Effector memory CD8-positive, alpha-beta T cell (primary cell): ENCODE measurements at regions not wholly inside any gene's neighbourhood (a gene's known extent, or its start where the extent isn't known, plus 50 kb on each side); places are given as distances from the start of the nearest gene placed in this dataset.

Experiments
- ATAC-seq: fragments of 150-1000 bp; cut with Tn5 transposase; replicated peaks from 2 replicates; pipeline ENCODE4 v1.10.0; 2021; ENCODE audit warnings: mild to moderate bottlenecking, moderate library complexity
- DNase-seq, 3 experiments: peaks; one replicate each; pipeline ENCODE4 v3.0.0; 2021
- H3K27ac Mint-ChIP-seq, 2 donors: one replicate each; pipeline ENCODE4 v1.8.0; 2022; ENCODE audit warnings: mild to moderate bottlenecking in 2 of 2, mixed read lengths in 2 of 2, moderate library complexity in 2 of 2
- H3K27me3 Mint-ChIP-seq, 2 donors: one replicate each; pipeline ENCODE4 v1.8.0; 2022; ENCODE audit warnings: mixed read lengths in 2 of 2
- H3K36me3 Mint-ChIP-seq: one replicate; pipeline ENCODE4 v1.8.0; 2022; ENCODE audit warnings: mild to moderate bottlenecking, moderate library complexity, mixed read lengths; ENCODE audit not compliant: insufficient read depth
- H3K4me1 Mint-ChIP-seq, 2 donors: one replicate each; pipeline ENCODE4 v1.8.0; 2022; ENCODE audit warnings: low read depth in 2 of 2, mixed read lengths in 2 of 2
- H3K4me3 Mint-ChIP-seq, 2 donors: one replicate each; pipeline ENCODE4 v1.8.0; 2022; ENCODE audit warnings: mild to moderate bottlenecking in 2 of 2, mixed read lengths in 2 of 2, moderate library complexity in 2 of 2
- H3K9me3 Mint-ChIP-seq, 2 donors: one replicate each; pipeline ENCODE4 v1.8.0; 2022; ENCODE audit warnings: mixed read lengths in 2 of 2

DNA sequence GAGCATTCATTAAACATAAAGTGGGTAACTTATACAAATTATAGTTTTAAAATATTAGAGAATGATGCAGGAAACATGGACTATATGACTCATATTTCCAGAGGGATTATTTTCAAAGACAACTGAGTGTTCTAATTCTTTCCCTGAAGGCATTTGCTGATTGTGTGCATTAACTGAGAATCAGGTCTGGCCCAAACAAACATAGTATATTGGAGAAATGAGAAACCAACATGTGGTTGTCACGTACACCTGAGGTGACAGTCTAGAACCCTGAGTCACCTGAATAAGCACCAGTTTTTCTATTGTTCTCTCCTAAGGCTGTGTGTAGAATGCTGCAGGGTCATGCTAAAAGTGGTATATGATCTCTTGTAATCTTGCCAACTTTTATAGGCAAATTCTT, 1125.7 kb downstream of the XPNPEP1 start:
- H3K4me3 Mint-ChIP-seq, result no peak overlapping the region
- no peak overlapping the region for H3K27ac Mint-ChIP-seq
- H3K4me1 Mint-ChIP-seq, result no peaks in the 10 kb centered on the region
- peaks cover 8 to 13% of the 10 kb centered on the region in 2 donors for H3K9me3 Mint-ChIP-seq
- ATAC-seq, result no peak
- DNase-seq, result no peak
- no peaks in the 10 kb centered on the region for H3K36me3 Mint-ChIP-seq
- no peaks in the 10 kb centered on the region for H3K27me3 Mint-ChIP-seq

DNA sequence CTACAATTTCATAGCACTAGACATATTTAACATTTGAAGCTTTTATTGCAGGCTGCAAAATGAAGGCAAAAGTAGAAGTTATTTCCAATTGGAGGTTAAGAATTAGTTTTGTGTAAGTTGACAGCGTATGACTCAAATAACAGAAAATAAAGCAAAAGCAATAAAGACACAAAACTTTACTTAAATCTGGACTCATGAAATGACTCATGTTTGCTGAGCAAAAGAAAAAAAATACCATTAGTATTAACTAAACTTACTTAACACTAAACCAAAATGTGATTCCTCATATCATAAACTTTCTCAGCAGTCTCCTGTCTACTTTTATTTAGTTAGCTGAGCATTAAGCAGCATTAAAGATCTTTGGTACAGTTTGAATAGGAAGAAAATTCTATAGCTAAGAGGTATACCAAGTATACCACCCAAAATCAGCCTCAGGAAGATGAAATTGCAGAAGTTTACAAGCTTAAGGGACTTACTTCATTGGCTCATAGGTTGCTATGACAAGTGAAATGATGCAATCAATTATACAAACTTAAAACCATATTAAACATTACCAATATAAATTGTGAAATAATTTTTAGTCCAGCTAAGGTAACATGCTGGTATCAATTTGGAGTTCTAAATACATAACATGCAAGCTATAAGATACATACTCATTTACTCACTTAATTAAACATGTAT, 1131.4 kb downstream of the XPNPEP1 start:
- H3K4me3 Mint-ChIP-seq, result no peak overlapping the region
- peaks cover 6 to 10% of the 10 kb centered on the region in 2 donors for H3K9me3 Mint-ChIP-seq
- H3K4me1 Mint-ChIP-seq, result no peaks in the 10 kb centered on the region
- ATAC-seq (no peak), DNase-seq (no peak)
- no peaks in the 10 kb centered on the region for H3K27me3 Mint-ChIP-seq
- no peaks in the 10 kb centered on the region for H3K36me3 Mint-ChIP-seq
- no peak overlapping the region for H3K27ac Mint-ChIP-seq

DNA sequence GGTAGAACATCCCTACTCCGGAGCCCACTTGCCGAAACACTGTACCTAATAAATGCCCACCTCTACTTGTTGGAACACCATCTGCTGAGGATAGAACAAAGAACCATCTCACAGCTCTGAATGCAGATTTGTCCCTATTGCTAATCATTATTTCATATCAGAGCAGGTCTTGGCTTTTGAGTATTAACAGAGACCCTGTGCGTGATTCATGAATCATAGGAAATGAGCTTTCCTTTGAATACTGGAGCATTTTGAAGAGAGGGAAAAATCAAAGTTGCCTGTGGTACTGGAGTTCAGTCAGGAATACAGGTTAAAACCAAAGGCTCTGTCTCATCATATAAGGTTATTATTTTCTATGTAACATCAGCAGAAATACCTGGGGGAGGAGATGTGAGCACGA, 1132.3 kb downstream of the XPNPEP1 start:
- no peaks in the 10 kb centered on the region for H3K4me1 Mint-ChIP-seq
- DNase-seq, result no peak

DNA sequence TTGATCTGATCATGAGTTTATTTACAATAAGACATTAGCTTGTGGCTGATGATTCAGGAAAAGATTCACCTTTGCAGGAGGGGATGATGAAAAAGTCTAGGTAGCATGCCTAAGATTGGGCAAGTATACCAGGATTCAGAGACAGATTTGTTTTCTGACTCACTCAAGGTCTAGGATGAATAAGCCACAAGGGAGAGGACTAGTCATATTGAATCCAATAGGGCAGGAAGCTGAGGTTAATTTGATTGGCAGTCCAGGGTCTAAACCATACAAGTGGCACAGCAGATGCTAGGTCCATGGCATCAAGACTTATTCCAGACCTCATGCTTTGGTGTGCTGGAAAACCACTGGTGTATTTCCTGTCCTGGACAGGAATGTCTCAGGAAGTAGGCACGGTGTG, 1133.4 kb downstream of the XPNPEP1 start:
- Mint-ChIP-seq H3K36me3 (no peaks in the 10 kb centered on the region), H3K9me3 (peaks cover 5 to 28% of the 10 kb centered on the region in 2 donors), H3K4me3 (no peak overlapping the region), H3K27me3 (no peaks in the 10 kb centered on the region), H3K4me1 (no peaks in the 10 kb centered on the region), H3K27ac (no peak overlapping the region)
- DNase-seq (no peak), ATAC-seq (no peak)

More for the DNA sequence above, 1132.3 kb downstream of the XPNPEP1 start:
- Mint-ChIP-seq H3K9me3 (peaks cover 2 to 20% of the 10 kb centered on the region in 2 donors), H3K27me3 (no peaks in the 10 kb centered on the region), H3K4me3 (no peak overlapping the region), H3K36me3 (no peaks in the 10 kb centered on the region), H3K27ac (no peak overlapping the region)
- ATAC-seq, result no peak

DNA sequence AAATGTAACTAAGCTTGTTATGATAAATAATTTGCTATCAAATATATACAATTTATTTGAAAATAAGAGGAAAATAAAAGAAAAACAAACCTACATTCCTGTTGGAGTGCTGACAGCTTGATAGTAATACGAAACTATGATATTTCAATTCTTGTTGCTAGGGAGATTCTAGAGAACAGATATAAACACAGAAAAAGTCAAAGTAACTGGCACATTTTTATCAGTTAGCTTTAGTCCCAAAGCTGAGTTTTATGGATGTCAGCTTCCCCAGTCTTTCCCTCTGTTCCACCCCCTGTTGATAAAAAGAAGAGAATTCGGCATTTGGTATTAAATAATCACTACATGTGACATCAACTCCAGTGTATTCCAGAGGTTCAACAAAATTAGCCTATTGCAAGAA, 1134.0 kb downstream of the XPNPEP1 start:
- Mint-ChIP-seq H3K4me3 (no peak overlapping the region), H3K27ac (no peak overlapping the region), H3K27me3 (no peaks in the 10 kb centered on the region), H3K36me3 (no peaks in the 10 kb centered on the region), H3K4me1 (no peaks in the 10 kb centered on the region), H3K9me3 (peaks cover 5 to 28% of the 10 kb centered on the region in 2 donors)
- DNase-seq (no peak), ATAC-seq (no peak)

DNA sequence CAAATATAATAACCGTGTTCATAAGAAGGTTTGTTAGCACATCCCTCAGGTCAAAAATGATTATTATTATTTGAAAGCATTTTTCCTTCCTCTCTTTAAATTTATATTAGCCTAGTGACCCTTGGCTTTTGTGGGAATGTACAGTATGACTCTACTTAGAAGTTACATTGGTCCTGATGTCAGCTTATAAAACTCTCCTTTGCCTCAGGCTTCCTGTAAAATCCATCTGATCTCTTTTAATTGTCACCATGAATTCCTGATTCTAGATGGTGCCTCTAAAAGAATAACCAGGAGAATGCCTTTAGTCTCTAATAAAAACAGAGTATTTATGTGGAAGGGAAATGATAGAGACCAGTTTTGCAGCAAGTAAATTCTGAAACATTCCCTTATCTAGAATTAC, 1134.4 kb downstream of the XPNPEP1 start:
- ATAC-seq (no peak), DNase-seq (no peak)
- no peak overlapping the region for H3K27ac Mint-ChIP-seq
- H3K4me1 Mint-ChIP-seq, result no peaks in the 10 kb centered on the region
- H3K9me3 Mint-ChIP-seq, result peaks cover 8 to 28% of the 10 kb centered on the region in 2 donors
- no peak overlapping the region for H3K4me3 Mint-ChIP-seq
- no peaks in the 10 kb centered on the region for H3K36me3 Mint-ChIP-seq
- no peaks in the 10 kb centered on the region for H3K27me3 Mint-ChIP-seq

DNA sequence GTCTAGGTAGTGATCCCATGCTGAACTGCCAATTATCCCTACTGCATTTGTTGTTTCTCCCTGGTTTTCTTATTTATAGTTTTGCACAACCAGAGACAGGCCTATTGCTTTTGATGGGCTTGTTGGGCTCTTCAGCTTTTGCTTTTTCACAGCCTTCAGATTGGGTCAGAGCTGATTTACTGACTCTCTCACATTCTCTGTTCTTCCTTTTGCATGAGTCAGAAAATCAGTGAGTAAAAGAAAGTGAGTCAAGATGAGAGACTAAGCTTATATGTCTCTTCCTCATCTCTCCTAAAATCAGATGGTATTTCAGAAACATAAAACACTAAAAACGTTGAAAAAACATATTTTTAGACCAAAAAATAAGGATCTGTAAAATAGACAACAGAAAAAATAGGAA, 1135.4 kb downstream of the XPNPEP1 start:
- H3K9me3 Mint-ChIP-seq, result peaks cover 11 to 28% of the 10 kb centered on the region in 2 donors
- H3K36me3 Mint-ChIP-seq, result no peaks in the 10 kb centered on the region
- DNase-seq (no peak), ATAC-seq (no peak)
- no peak overlapping the region for H3K27ac Mint-ChIP-seq
- no peak overlapping the region for H3K4me3 Mint-ChIP-seq
- H3K4me1 Mint-ChIP-seq, result no peaks in the 10 kb centered on the region
- no peaks in the 10 kb centered on the region for H3K27me3 Mint-ChIP-seq

DNA sequence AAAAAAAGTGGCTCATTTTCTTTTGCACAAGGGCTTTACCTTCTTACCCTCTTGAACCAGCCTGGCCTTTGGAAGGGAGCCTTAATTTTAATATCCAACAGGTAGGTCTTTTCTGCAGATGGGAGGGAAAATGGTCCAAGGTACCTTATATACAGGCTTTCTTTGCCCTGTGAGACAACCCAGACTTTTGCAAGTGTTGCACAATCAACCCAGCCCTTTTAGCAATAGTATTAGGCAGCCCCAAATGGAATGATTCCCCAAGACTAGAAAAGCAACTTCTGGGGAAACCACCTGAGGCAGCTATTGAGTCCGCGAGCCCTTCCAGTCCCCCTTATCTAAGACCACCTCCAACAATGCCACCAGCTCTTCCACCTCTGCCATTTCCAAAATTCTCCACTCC, 1138.3 kb downstream of the XPNPEP1 start:
- Mint-ChIP-seq H3K27ac (no peak overlapping the region), H3K4me1 (no peaks in the 10 kb centered on the region), H3K36me3 (no peaks in the 10 kb centered on the region), H3K9me3 (peaks cover 11 to 25% of the 10 kb centered on the region in 2 donors), H3K27me3 (no peaks in the 10 kb centered on the region), H3K4me3 (no peak overlapping the region)
- DNase-seq (no peak), ATAC-seq (no peak)

DNA sequence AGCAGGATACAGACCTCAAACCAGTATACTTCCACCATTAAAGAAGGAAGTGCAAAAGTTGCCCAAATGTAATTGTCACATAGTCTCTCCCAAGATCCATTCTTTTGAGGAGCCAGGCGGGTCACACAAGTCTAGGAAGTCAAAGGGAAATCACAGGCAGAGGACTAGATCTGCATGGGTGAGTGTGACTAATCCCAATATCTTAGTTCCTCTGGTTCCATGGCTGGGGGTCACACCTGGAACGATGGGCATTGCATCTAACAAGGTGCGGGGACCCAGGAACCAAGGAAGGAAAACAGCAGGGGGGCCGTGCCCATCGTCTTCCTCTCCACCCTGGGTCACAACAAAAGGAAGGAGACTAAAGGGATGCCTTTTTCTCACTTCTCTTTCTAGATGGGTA, 1138.8 kb downstream of the XPNPEP1 start:
- no peak overlapping the region for H3K27ac Mint-ChIP-seq
- H3K4me3 Mint-ChIP-seq, result no peak overlapping the region
- no peaks in the 10 kb centered on the region for H3K4me1 Mint-ChIP-seq
- H3K36me3 Mint-ChIP-seq, result no peaks in the 10 kb centered on the region
- ATAC-seq, result no peak
- DNase-seq, result no peak
- H3K9me3 Mint-ChIP-seq, result peaks cover 11 to 23% of the 10 kb centered on the region in 2 donors
- no peaks in the 10 kb centered on the region for H3K27me3 Mint-ChIP-seq

DNA sequence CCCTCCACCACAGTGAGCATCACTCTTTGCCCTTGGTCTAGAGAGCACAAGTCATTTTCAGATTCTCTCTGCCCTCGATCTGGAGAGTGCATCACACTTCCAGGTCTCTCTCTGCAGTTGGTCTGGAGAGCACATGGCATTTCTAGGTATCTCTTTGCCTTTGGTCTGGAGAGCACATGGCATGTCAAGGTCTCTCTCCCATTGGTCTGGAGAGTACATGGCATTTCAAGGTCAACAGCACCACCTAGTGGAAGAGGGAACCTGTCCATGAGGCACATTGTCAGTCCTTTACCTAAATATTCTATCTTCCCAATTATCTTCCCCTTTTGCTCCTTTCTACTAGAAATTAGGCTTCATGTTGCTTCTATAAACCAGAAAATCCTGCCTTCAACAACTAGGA, 1139.4 kb downstream of the XPNPEP1 start:
- Mint-ChIP-seq H3K27me3 (no peaks in the 10 kb centered on the region), H3K9me3 (peaks cover 13 to 27% of the 10 kb centered on the region in 2 donors), H3K27ac (no peak overlapping the region), H3K4me3 (no peak overlapping the region), H3K4me1 (no peaks in the 10 kb centered on the region), H3K36me3 (no peaks in the 10 kb centered on the region)
- no peak for DNase-seq
- ATAC-seq, result no peak

DNA sequence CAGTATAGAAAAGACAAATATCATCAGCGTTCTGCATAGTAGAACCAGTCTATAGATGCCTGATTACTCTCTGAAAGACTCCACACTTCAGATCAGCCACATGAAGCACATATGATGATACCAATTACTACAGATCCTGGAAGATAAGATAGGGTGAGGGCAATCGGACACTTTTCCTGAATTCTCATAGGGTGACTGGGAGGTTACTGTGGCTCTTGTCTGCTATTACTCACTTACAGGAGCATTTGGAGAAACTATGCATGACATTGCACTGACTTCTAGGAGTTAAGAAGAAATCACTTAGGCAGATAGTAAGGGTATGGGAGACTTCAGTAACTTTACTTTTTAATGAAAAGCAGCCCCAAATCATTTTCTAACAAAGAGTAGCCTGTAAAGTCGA, 1140.9 kb downstream of the XPNPEP1 start:
- no peak for ATAC-seq
- no peak overlapping the region for H3K27ac Mint-ChIP-seq

DNA sequence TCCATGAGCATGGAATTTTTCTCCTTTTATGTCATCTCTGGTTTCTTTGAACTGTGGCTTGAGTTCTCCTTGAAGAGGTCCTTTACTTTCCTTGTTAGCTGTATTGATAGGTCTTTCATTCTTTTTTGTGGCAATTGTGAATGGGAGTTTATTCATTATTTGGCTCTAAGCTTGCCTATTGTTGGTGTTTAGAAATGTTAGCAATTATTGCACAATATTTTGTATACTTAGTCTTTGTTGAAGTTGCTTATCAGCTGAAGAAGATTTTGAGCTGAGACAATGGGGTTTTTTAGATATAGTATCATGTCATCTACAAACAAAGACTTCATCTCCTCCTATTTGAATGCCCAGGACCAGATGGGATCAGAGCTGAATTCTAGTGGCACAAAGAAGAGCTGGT, 1143.8 kb downstream of the XPNPEP1 start:
- Mint-ChIP-seq H3K27me3 (no peaks in the 10 kb centered on the region), H3K27ac (no peak overlapping the region), H3K36me3 (no peaks in the 10 kb centered on the region), H3K4me3 (no peak overlapping the region), H3K9me3 (peaks cover 8 to 10% of the 10 kb centered on the region in 2 donors), H3K4me1 (no peaks in the 10 kb centered on the region)
- ATAC-seq, result no peak
- DNase-seq, result no peak

More for the DNA sequence above, 1140.9 kb downstream of the XPNPEP1 start:
- Mint-ChIP-seq H3K36me3 (no peaks in the 10 kb centered on the region), H3K27me3 (no peaks in the 10 kb centered on the region), H3K4me3 (no peak overlapping the region), H3K4me1 (no peaks in the 10 kb centered on the region), H3K9me3 (peaks cover 13 to 27% of the 10 kb centered on the region in 2 donors)
- DNase-seq, result no peak

DNA sequence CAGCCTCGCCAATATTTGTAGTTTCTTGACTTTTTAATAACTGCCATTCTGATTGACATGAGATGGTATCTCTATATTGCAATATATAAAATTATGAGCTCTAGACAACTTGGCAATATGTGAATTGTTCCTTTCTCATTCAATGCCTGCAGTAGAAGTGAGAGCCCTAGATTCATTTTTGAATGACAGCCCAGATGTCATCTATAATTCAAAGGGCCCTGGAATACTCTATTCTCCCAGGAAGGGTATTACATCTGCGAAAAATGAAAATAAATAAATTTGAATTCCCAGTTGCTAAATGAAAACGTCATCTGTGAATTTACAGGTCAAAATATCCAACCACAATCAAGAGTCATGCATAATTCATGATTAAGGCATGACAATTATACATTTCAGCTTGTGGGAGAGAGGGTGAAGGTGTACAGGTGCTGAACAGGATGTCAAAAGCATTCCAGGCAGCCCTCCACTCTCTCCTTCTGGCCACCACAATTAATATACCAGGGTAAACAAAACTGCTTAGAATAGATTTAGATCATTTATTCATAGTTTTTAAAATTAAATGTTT, 1147.3 kb downstream of the XPNPEP1 start:
- Mint-ChIP-seq H3K27me3 (no peaks in the 10 kb centered on the region), H3K4me1 (no peaks in the 10 kb centered on the region), H3K27ac (no peak overlapping the region), H3K4me3 (no peak overlapping the region), H3K9me3 (peaks cover 4 to 8% of the 10 kb centered on the region in 2 donors), H3K36me3 (no peaks in the 10 kb centered on the region)
- ATAC-seq, result no peak
- no peak for DNase-seq

DNA sequence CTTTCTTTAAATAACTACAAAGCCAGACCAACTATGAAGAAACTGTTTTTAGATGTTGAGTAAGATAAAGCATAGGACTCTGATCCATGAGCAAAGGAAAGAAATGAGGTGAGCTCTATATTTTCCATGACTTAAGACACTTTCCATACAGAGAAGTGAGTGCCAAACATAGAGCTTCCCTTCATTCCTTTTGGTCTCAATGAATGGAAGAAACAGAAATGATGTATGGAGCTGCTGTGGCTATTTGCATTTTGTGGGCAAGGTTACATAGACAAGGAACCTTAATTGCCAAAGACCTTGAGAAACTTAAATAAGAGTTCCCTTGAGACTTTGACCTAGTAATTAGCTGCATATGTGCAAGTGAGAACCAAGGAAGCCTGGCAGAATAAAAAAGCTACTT, 1152.2 kb downstream of the XPNPEP1 start:
- peaks cover 0 to 2% of the 10 kb centered on the region in 2 donors for H3K9me3 Mint-ChIP-seq
- H3K27ac Mint-ChIP-seq, result no peak overlapping the region
- no peak for DNase-seq
- ATAC-seq, result no peak
- H3K36me3 Mint-ChIP-seq, result no peaks in the 10 kb centered on the region
- H3K4me3 Mint-ChIP-seq, result no peak overlapping the region
- no peaks in the 10 kb centered on the region for H3K4me1 Mint-ChIP-seq
- H3K27me3 Mint-ChIP-seq, result no peaks in the 10 kb centered on the region
